MV-4-11 (cell line): ENCODE measurements at regions not wholly inside any gene's neighbourhood (a gene's known extent, or its start where the extent isn't known, plus 50 kb on each side); places are given as distances from the start of the nearest gene placed in this dataset.

Source experiments
- DNase-seq: peaks from one replicate; lab custom pipeline; 2025; lab: John Stamatoyannopoulos, UW

DNA sequence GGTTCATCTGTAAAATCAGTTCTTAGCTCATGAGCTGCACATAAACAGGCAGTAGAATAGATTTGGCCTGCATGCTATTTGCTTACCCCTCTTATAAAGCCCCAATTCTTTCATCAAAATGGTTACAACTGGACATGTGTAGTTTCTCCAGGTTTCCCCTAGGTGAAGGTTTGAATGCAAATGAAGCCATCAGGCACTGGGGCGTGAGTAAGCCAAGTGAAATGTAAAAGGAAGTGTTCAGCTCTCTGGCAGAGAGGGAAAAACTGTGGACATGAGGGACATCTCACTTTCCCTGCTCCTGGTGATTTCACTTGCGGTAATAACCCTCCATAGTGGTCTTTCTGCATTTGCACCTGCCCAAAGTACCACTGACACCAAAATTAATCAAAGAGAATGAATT, 1402.3 kb upstream of the LRRTM1 start:
- no peak for DNase-seq

DNA sequence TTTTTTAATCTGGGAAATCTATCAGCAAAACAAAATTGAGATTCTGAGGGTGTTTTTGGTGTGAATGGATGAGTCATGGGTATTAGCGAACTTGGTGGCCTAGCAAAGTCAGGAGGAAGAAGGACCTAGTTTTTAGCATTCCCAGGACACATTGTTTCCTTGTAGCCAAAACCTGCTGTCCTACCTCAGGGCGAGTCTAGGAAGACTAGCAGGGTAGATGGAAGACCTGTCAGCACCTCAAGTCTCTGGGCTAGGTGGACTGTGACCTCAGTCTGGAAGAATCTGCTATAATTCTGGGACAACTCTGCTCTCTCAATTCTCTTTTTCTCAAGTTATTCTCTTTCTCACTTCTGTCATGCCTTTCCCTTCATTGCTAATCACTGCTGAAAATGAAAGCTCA, 1399.3 kb upstream of the LRRTM1 start:
- no peak for DNase-seq

DNA sequence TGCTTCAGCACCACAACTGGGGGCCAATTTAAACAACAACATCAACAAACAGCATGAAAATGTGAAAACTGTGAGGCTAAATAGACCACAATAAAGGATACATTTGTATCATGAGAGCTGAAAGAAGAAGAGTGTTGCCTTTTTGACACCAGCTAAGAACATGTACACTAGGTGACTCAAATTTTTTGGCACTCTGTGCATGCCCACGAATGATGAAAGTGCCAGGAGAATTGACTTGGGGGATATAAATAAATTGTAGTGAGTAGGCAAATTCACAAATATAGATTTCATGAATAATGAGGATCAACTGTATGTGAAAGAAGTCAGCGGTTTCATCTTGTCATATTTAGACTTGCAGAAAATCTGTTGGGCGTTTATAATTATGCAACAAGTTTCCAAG, 1388.0 kb upstream of the LRRTM1 start:
- no peak for DNase-seq

DNA sequence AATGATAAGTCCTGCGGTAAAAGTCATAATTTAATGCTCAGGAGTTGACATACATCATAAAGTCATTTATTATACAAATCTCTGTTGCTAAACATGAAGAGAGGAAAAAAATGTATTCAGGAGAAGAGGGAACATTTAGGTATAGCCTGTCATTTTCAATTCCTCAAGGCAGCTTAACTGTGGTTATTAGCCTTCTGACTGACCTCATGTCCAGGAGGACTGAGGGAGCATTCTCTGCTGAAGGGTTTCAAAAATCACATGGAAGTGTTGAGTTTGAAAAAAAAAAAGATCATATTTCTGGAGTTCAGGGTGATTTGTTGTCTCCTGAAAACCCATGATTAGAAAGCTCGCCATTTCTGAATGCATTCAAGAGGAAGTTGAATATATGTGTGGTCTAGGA, 1371.1 kb upstream of the LRRTM1 start:
- DNase-seq = no peak

DNA sequence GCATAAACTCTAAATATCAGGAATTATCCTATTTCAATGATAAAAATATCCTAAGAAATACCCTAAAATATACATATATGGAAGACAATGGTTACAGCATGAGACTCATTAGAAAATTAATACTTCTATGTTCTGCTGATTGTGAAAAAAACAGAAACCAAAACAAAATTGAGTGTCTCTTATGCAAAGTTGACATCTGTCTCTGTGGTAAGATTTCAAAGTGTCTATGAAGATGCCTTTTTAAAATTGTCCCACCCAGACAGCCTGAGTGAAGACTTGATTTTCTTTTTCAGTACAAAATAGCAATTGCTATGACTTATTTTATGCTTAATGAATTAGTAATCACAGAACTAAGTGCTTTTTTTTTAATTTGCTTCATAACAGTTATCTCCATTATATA, 1368.4 kb upstream of the LRRTM1 start:
- DNase-seq = no peak

DNA sequence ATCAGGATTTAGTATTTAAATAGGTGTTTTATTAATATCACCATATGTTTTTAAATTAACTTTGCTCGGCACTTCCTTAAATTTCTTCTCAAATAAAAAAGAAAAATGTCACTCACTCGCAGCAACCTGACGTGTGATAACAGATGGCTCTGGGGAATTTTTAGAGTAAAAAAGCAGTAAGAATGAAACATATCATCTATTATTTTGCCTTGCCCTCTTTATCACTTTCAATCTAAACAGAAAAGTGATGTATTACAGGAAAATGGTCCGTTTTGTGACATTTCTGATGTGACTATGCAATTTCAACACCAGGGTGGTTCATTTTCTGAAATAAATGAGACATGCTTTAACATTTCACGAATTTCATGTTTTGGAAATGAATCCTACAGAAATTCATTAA, 1368.0 kb upstream of the LRRTM1 start:
- no peak for DNase-seq

DNA sequence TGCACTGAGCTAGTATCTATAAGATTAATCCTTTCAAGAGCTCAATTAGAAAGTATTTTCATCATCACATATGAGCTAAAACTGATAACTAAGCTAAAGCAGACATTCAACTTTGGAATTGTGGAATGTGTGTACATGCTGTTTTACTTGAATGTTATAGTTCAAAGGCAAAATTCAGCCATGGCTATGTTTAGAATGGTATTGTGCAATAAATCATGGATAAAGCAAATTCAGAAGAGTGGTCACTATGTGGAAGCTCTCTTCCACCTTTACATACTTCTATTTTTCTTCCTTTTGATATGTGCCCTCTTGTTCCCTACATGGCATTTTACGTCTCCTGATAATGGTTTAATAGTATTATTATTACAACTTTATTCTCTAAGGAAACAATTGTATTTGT, 1366.3 kb upstream of the LRRTM1 start:
- DNase-seq = no peak

DNA sequence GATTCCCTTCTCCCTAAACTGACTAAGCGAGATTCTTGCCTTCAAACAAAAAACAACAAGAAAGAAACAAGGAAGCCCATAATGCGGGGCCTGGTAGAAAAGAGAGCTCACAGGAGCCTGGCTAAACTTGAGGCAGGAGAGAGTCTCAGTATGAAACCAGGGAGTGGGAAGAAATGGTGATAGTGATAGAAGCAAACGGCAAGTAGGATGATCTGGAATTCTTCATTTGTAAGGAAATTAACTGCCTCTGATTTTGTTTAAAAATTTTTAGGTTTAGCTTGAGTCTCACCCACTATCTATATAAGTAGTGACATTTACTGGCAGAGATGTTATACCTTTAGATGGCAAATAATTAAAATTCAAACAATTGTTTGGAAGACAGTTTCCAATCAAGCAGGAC, 1356.5 kb upstream of the LRRTM1 start:
- no peak for DNase-seq

DNA sequence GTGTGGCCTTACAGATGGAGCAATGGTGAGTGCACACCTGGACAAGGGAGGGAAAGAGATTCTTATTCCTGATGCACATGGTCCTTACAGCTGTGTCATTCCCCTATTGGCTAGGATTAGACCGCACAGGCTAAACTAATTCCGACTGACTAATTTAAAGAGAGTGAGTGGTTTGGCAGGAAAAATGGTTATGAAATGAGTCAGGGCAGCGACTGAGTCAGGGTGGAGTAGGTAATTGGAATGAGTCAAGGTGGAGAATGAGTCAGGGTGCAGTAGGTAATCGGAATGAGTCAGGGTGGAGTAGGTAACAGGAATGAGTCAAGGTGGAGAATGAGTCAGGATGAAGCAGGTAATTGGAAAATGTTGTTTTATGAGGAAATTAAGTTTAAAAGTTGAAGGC, 1353.7 kb upstream of the LRRTM1 start:
- no peak for DNase-seq

DNA sequence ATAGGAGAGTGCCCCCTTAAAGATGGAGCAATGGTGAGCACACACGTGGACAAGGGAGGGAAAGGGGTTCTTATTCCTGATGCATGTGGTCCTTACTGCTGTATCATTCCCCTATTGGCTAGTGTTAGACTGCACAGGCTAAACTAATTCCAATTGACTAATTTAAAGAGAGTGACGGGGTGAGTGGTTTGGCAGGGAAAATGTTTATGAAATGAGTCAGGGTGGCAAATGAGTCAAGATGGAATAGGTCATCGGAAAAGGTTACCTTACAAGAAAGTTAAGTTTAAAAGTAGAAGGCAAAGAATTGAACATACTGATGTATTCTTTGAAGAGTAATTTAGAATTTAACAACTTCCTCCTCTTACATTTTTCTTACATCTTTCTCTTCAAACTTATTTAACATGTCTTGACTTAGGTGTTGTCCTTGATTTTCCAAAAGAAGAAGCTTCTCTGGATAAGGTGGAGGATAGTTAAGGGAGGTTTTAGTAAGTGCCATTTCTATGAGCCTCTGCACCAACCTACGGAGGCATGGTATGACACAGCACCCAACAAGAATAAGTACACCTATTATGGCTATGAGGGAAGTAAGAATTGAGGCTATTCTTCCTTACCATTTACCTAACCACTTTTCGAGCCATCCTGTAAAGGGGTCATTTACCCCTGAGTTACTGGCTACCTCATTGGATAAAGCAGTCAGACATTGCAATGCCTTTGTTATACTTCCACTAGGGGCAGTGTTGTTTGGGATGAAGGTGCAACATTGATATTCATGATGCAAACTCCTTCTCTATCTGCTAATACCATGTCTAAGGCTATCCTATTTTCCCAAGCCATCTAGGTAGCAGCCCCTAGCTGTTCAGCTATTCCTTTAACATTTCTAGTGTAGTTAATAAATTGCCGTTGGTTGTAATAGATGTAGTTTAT, 1345.8 kb upstream of the LRRTM1 start:
- DNase-seq = no peak

DNA sequence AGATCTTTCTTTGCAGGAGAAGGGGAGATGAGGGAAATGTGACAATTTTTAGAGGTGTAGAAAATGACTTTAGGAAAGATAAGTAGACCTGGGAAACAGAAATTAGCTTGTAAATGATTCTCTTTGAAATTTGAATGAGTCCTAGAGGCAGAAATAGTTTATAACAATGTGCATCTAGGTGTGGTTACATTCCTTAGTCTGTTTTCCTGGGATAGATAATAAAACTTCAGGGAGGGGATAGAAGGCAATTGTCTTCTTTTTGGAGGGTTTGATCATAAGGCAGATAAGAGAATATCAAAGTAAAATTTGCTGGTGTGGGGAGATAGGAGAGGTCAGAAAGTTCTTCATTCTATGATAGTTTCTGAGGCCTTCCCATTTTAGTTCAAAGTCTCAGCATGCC, 1344.3 kb upstream of the LRRTM1 start:
- no peak for DNase-seq

DNA sequence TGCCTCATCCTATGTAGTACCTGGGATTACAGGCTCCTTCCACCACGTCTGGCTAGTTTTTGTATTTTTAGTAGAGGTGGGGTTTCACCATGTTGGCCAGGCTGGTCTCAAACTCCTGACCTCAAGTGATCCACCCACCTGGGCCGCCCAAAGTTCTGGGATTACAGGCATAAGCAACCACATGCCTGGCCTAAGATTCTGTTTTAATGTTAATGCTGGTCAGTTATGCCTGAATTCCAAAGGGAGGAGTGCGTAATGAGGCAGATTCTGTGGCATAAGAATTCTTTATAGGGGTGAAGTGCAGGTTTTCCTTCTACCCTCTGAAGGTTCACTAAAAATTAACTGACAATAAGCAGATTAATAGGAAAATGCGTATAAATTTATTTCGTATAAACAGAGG, 1343.8 kb upstream of the LRRTM1 start:
- no peak for DNase-seq

DNA sequence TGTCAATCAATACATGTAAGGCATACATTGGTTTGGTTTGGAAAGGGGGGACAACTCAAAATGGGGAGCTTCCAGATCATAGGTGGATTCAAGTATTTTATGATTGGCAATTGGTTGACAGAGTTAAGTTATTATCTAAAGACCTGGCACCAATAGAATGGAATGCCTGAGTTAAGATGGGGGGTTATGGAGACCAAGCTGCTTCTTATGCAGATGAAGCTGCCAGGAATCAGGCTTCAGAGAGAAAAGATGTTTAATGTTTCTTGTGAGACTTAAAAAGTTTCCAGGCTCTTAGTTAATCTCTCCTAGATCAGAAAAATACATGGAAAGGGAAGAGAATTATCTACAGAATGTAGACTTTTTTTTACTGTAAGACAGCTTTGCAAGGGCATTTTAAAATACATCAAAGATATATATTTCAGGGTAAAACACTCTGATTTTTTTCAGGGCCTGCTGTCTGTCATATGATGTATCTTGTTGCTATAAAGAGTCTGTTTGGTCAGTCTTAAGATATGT, 1343.2 kb upstream of the LRRTM1 start:
- no peak for DNase-seq

DNA sequence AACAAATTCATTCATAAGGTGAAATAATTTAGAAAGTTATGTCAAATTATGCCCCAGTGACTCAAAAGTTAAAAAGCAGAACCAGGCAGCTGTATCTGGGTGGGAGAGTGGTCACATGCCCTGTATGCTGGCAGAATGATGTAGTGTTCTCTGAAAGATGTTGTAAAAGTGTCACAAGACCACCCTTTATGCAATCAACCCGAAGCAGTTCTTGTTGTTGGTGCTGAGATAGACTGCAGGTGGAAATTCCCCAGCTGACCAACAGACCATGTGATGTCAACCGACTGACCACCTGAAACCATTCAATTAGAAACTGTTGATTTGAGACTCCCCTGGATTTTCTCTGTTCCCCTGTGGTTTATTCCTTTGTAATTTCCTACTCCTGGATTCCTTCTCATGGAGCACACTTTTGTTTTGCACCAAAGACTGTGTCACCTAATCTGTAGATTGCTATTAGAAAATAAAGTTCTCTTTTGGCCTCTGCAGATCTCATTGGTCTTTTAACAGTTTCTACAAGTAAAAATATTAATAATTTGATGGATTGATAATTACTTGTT, 1341.3 kb upstream of the LRRTM1 start:
- peak; percentile 57 for DNase-seq

DNA sequence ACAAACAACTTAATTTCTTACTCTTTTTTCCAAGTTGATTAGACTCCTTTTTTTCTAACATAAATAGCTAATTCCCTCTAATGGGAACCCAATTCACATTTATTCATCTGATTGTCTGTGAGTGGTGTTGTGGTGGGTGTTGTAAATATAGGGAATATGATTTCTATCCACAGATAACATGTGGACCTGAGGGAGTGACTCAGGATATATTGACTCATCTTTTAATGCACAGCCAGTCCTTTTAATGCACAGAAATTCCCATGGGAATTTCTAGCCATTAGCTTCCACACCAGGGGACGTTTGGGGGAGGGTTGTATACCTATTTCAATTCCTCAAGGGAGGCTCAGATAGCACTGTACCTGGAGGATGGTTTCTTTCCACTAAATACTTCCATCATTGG, 1339.6 kb upstream of the LRRTM1 start:
- no peak for DNase-seq

DNA sequence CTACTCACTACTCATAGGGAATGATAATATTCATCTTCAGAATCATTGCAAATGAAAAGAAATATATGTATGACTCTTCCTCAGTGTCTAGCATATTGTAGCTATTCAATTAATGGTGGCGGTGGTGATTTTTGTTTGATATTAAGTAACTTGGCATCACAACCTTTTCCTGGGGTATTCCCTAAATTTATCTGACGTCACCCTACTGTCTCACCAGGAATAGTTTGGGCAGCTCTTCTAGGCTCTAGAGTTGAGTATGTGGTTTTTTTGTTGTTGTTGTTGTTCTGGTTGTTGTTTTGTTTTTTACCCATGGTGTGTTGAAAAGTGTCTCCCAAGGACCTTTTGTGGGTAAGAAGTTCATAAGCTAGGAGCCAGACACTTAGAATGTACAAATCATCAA, 1320.3 kb upstream of the LRRTM1 start:
- no peak for DNase-seq

DNA sequence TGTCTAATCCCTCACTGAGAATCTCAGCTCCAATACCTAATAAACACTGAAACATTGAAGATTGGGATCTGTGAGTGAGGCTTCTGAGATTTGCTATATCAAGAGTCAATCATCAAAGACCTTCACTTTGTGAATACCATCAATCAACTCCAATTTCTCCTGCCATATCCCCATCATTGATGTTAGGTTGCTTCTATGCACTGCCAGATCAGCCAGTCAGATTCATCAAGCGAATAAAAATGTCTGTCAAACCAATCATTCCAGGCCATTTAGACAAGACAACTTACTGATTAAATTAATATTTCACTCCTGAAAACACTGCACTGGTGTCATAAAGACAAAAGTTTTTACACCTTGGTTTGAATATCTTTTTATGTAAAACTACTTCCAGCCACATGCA, 1295.5 kb upstream of the LRRTM1 start:
- DNase-seq = no peak

DNA sequence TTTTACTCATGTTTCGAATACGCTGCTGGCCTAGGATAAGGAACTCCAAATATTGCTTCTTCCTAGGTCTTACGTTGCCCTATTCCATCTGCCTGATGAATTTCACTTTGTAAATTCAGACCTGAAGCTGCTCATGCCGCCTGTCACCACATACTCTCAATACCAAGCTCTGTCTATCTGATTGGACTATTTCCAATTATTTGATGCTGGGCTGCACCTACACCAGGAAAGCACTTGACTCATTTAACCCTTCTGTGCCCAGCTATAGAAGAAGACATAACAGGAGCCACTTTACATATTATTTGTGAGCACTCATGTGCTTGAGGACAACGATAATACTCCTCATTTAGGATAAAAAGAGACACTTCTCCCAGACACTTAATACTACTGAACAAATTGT, 1293.9 kb upstream of the LRRTM1 start:
- no peak for DNase-seq

DNA sequence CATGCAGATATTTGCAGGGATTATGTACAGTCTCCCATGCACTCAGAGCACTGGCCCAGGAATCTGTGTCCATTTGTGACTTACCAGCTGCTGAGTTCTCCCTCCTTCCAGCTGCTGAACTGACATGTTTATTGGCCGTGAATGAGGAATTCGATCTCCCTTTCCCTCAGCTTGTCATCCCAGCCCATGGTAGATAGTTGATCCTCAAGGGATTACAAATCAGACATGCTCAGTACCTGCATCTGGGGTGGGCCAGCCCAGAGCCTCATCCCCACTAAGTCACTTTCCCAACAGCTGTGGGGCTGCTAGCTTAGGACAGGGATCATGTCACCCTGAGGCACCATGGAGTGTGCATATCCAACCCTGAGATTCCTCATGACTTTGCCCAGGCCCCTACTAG, 1284.9 kb upstream of the LRRTM1 start:
- DNase-seq = no peak

DNA sequence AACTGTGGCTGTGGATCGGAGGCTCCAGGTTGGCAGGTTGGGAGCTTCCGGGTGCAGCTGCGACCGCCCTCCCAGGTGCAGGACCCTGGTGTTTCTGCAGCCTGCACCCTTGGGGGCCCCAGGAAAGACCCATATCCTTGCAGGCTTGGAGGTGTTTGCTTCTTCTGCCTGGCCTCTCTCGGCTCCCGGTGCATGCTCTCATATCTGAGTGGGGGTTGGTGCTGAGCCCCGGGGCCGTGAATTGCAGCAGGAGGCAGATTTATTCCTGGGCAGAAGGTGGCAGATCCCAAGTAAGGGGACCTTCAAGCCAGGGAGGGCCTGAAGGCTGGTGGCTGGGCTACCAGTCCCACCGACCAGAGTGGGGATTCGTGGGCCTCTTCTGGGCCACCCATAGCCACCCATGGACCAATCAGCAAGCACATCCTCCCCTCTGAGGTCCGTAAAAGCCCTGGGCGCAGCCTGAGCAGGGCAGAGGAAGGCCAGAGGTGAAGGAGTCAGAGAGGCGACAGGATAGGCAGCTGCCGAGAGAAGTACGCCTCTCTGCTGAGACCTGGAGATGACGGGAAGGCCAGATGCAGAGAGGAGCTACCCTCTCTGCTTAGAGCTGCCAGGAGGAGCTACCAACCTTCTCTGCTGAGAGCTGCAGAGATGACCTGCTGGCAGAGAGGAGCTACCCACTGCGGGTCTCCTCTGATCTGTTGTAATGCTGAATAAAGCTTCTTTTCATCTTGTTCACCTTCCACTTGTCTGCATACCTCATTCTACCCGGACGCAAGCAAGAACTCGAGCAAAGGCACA, 1279.0 kb upstream of the LRRTM1 start:
- no peak for DNase-seq

DNA sequence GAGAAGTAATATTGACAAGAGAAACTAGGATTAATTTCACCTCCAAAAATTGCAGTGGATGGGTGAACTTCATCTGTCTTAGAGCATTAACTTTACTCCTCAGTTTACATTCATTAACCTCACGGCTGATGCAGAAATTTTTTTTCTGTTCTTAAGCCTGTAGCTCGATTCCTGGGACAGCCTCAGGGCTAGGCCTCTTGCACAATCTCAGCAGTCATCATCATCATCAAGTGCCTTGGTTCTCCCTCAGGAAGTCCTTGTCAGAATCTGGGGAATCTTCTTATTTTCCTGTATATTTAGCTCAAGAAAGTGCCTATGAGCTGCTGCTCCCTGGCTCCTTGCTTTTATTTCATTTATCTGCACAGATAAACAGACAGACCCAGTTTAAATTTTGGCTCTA, 1272.2 kb upstream of the LRRTM1 start:
- no peak for DNase-seq

DNA sequence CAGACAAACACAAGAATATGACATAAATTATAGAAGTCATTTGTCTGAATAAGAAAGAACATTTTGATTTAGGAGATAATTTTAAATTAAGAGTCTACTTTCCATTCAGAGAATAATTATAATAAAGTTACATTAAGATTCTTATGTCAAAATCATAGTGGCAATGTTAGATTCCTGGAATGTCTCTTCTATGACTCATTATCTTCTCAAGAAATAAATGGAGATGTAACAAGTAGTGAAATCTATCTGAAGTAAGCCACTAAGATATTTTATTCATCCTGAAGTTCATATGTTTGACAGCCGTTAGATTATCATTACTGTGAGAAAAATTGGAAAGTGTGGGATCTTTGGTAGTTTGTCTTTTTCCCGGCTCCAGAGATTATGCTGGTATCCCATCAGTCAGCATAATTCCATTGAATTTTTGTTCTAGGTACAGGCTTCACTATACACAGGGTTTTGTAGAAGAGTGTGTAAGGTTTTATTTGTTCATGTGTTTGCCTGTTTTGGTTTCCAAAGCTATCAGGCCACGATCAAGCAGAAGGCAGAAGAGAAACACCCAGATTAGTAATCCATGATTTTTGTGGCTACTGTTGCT, 1246.6 kb upstream of the LRRTM1 start:
- DNase-seq = no peak
